Activated naive CD4-positive, alpha-beta T cell (primary cell): ENCODE measurements at regions not wholly inside any gene's neighbourhood (a gene's known extent, or its start where the extent isn't known, plus 50 kb on each side); places are given as distances from the start of the nearest gene placed in this dataset.

Experiments
- DNase-seq, 4 experiments: peaks; one replicate each; lab custom pipeline; 2025; lab: John Stamatoyannopoulos, UW

GRCh38 chr1:8267307-8267706 is 50.6 kb upstream of the SLC45A1 start:
- no peak for DNase-seq

- DNase-seq, result no peak
These were observed 51.3 kb upstream of the SLC45A1 start for GRCh38 chr1:8266436-8267165.

- DNase-seq, result no peak
These were observed 54.1 kb upstream of the SLC45A1 start for GRCh38 chr1:8263791-8264190.

- no peak for DNase-seq
These were observed 56.5 kb upstream of the SLC45A1 start for GRCh38 chr1:8261398-8261762.

- no peak for DNase-seq
These were observed 58.2 kb upstream of the SLC45A1 start for GRCh38 chr1:8259498-8260290.

- DNase-seq, result no peak
These were observed 60.3 kb upstream of the SLC45A1 start for GRCh38 chr1:8257621-8258020.

- DNase-seq, result no peak
These were observed 61.6 kb upstream of the SLC45A1 start for GRCh38 chr1:8256321-8256720.

- no peak for DNase-seq
These were observed 62.2 kb upstream of the SLC45A1 start for GRCh38 chr1:8255712-8256111.

- DNase-seq, result no peak
These were observed 65.5 kb upstream of the SLC45A1 start for GRCh38 chr1:8252266-8252951.

- DNase-seq, result no peak
These were observed 66.3 kb upstream of the SLC45A1 start for GRCh38 chr1:8251635-8252034.

- no peak for DNase-seq
These were observed 68.1 kb upstream of the SLC45A1 start for GRCh38 chr1:8249838-8250237.

GRCh38 chr1:8247811-8248436 is 70.0 kb upstream of the SLC45A1 start:
- DNase-seq, result no peak

GRCh38 chr1:8244304-8244703 is 73.6 kb upstream of the SLC45A1 start:
- no peak for DNase-seq

GRCh38 chr1:8242498-8242897 is 75.4 kb upstream of the SLC45A1 start:
- no peak for DNase-seq

GRCh38 chr1:8241417-8242014 is 76.4 kb upstream of the SLC45A1 start:
- DNase-seq, result no peak

GRCh38 chr1:8239306-8240023 is 78.4 kb upstream of the SLC45A1 start:
- DNase-seq, result no peak

GRCh38 chr1:8239039-8239305 is 78.9 kb upstream of the SLC45A1 start:
- DNase-seq, result no peak

- no peak for DNase-seq
These were observed 79.5 kb upstream of the SLC45A1 start for GRCh38 chr1:8238141-8239038.

- DNase-seq, result no peak
These were observed 85.7 kb upstream of the SLC45A1 start for GRCh38 chr1:8232036-8232757.

- no peak for DNase-seq
These were observed 87.7 kb upstream of the SLC45A1 start for GRCh38 chr1:8230292-8230621.
